NCI-H128 (cell line): ENCODE measurements at regions not wholly inside any gene's neighbourhood (a gene's known extent, or its start where the extent isn't known, plus 50 kb on each side); places are given as distances from the start of the nearest gene placed in this dataset.
A peak's percentile ranks its signal among the peaks of the same experiment; 100 is the strongest.
"Not testable (repeated sequence)": the region's sequence is repeated elsewhere in the genome, so short reads cannot be mapped to it uniquely, and the experiment has no call there.

Experiments
- DNase-seq: peaks from one replicate; lab custom pipeline; 2025; ENCODE audit not compliant: unreplicated experiment; lab: John Stamatoyannopoulos, UW

GRCh38 chr1:229139331-229140118 is 131.4 kb upstream of the RAB4A start:
- DNase-seq: no peak

GRCh38 chr1:229140119-229140396 is 130.9 kb upstream of the RAB4A start:
- no peak for DNase-seq

- DNase-seq: no peak
Measured at GRCh38 chr1:229141271-229141670, 129.6 kb upstream of the RAB4A start.

GRCh38 chr1:229141689-229142377 is 129.1 kb upstream of the RAB4A start:
- no peak for DNase-seq

- DNase-seq: no peak
Measured at GRCh38 chr1:229142471-229142870, 128.4 kb upstream of the RAB4A start.

GRCh38 chr1:229146647-229147046 is 124.3 kb upstream of the RAB4A start:
- DNase-seq: no peak

GRCh38 chr1:229147072-229147471 is 123.8 kb upstream of the RAB4A start:
- DNase-seq: no peak

GRCh38 chr1:229148041-229148671 is 122.8 kb upstream of the RAB4A start:
- peak; percentile 72 for DNase-seq

GRCh38 chr1:229148743-229149142 is 122.2 kb upstream of the RAB4A start:
- no peak for DNase-seq

GRCh38 chr1:229149435-229149834 is 121.5 kb upstream of the RAB4A start:
- DNase-seq: no peak

- DNase-seq: no peak
Measured at GRCh38 chr1:229150518-229150917, 120.4 kb upstream of the RAB4A start.

GRCh38 chr1:229151412-229151811 is 119.5 kb upstream of the RAB4A start:
- not testable (repeated sequence) for DNase-seq

- DNase-seq: no peak
Measured at GRCh38 chr1:229152311-229152710, 118.6 kb upstream of the RAB4A start.

GRCh38 chr1:229153955-229154548 is 116.9 kb upstream of the RAB4A start:
- no peak for DNase-seq

- no peak for DNase-seq
Measured at GRCh38 chr1:229154811-229155210, 116.1 kb upstream of the RAB4A start.

GRCh38 chr1:229155472-229155871 is 115.4 kb upstream of the RAB4A start:
- no peak for DNase-seq

GRCh38 chr1:229156872-229157271 is 114.0 kb upstream of the RAB4A start:
- DNase-seq: no peak

GRCh38 chr1:229157480-229157879 is 113.4 kb upstream of the RAB4A start:
- DNase-seq: no peak

GRCh38 chr1:229158341-229158921 is 112.5 kb upstream of the RAB4A start:
- no peak for DNase-seq

GRCh38 chr1:229158927-229159326 is 112.0 kb upstream of the RAB4A start:
- DNase-seq: no peak
